GM12878 (cell line): ENCODE measurements at regions not wholly inside any gene's neighbourhood (a gene's known extent, or its start where the extent isn't known, plus 50 kb on each side); places are given as distances from the start of the nearest gene placed in this dataset.

Source experiments
- ASH2L ChIP-seq: fragments of 300-600, 200-600 bp; sonication (generic); IDR thresholded peaks from 2 replicates; pipeline ENCODE4 v1.6.1; 2017; ENCODE audit warnings: low read depth, mild to moderate bottlenecking, borderline replicate concordance
- ATF7 ChIP-seq: fragments of 450-650 bp; IDR thresholded peaks from 2 replicates; pipeline ENCODE4 v1.6.1; 2016; ENCODE audit warnings: low read depth, mild to moderate bottlenecking
- BRCA1 ChIP-seq: IDR thresholded peaks from 2 replicates; pipeline ENCODE4 v1.6.1; 2011; ENCODE audit warnings: low read depth, low read length, improper control_type of control experiment
- CHD4 ChIP-seq: fragments of 200-600 bp; sonication (generic); IDR thresholded peaks from 2 replicates; pipeline ENCODE4 v1.6.1; 2016; ENCODE audit warnings: mild to moderate bottlenecking
- CUX1 ChIP-seq: IDR thresholded peaks from 2 replicates; pipeline ENCODE4 v1.6.1; 2012; ENCODE audit warnings: improper control_type of control experiment, low read depth, low read length; ENCODE audit not compliant: insufficient replicate concordance
- EP300 ChIP-seq, 2 experiments: fragments of 150-350 bp in 1 of 2; IDR thresholded peaks; 2 replicates each; pipeline ENCODE4 v1.6.1; 2011 to 2012; ENCODE audit warnings: low read depth in 2 of 2, low read length in 2 of 2, borderline replicate concordance in 1 of 2, improper control_type of control experiment in 1 of 2, inconsistent platforms in 1 of 2; ENCODE audit not compliant: control insufficient read depth in 1 of 2
- FOS ChIP-seq: IDR thresholded peaks from 3 replicates; pipeline ENCODE4 v1.6.1; 2011; ENCODE audit warnings: borderline replicate concordance; ENCODE audit not compliant: insufficient read length; ENCODE audit errors: extremely low read depth
- GABPA ChIP-seq: IDR thresholded peaks from 2 replicates; pipeline ENCODE4 v1.6.1; 2014; ENCODE audit warnings: antibody characterized with exemption, low read depth, mild to moderate bottlenecking, inconsistent platforms
- HCFC1 ChIP-seq: fragments of 150-350 bp; IDR thresholded peaks from 2 replicates; pipeline ENCODE4 v1.6.1; 2014; ENCODE audit warnings: low read length
- HDGF ChIP-seq: fragments of 450-650 bp; IDR thresholded peaks from 2 replicates; pipeline ENCODE4 v1.6.1; 2016; ENCODE audit warnings: antibody characterized with exemption
- IKZF1 ChIP-seq: fragments of 450-650 bp; conservative IDR thresholded peaks from 2 replicates; pipeline ENCODE4 v1.6.1; 2017; ENCODE audit warnings: antibody characterized with exemption, mild to moderate bottlenecking
- MEF2A ChIP-seq: IDR thresholded peaks from 2 replicates; pipeline ENCODE4 v1.6.1; 2011; ENCODE audit warnings: low read depth, mild to moderate bottlenecking, low read length, moderate library complexity; ENCODE audit not compliant: insufficient read depth
- MXI1 ChIP-seq: fragments of 150-350 bp; IDR thresholded peaks from 2 replicates; pipeline ENCODE4 v1.6.1; 2011; ENCODE audit warnings: low read depth, mild to moderate bottlenecking, inconsistent platforms, low read length, improper control_type of control experiment
- NFYA ChIP-seq: IDR thresholded peaks from 2 replicates; pipeline ENCODE4 v1.6.1; 2011; ENCODE audit warnings: low read depth, mild to moderate bottlenecking, low read length, improper control_type of control experiment, borderline replicate concordance
- NR2C1 ChIP-seq: fragments of 450-650 bp; IDR thresholded peaks from 2 replicates; pipeline ENCODE4 v1.6.1; 2017; ENCODE audit warnings: antibody characterized with exemption, mild to moderate bottlenecking, moderate library complexity
- RBBP5 ChIP-seq: fragments of 200-600 bp; sonication (generic); conservative IDR thresholded peaks from 2 replicates; pipeline ENCODE4 v1.6.1; 2016
- RCOR1 ChIP-seq: conservative IDR thresholded peaks from 2 replicates; pipeline ENCODE4 v1.6.1; 2012; ENCODE audit warnings: low read depth, low read length, improper control_type of control experiment
- SIN3A ChIP-seq: IDR thresholded peaks from 2 replicates; pipeline ENCODE4 v1.6.1; 2012; ENCODE audit warnings: low read depth, low read length, improper control_type of control experiment
- SMAD1 ChIP-seq: fragments of 450-650 bp; IDR thresholded peaks from 2 replicates; pipeline ENCODE4 v1.6.1; 2018; ENCODE audit warnings: mild to moderate bottlenecking, low read depth; ENCODE audit not compliant: partially characterized antibody
- SMAD5 ChIP-seq: IDR thresholded peaks from 2 replicates; pipeline ENCODE4 v1.6.1; 2016; ENCODE audit warnings: antibody characterized with exemption, low read depth
- SMC3 ChIP-seq: IDR thresholded peaks from 2 replicates; pipeline ENCODE4 v1.6.1; 2011; ENCODE audit warnings: low read length, improper control_type of control experiment, borderline replicate concordance
- SP1 ChIP-seq: IDR thresholded peaks from one replicate; pipeline ENCODE4 v1.6.1; 2011; ENCODE audit warnings: low read depth, low read length
- STAT1 ChIP-seq: fragments of 450-650 bp; conservative IDR thresholded peaks from 2 replicates; pipeline ENCODE4 v1.6.1; 2014; ENCODE audit warnings: antibody characterized with exemption, mild to moderate bottlenecking
- STAT3 ChIP-seq: IDR thresholded peaks from 2 replicates; pipeline ENCODE4 v1.6.1; 2011; ENCODE audit warnings: low read depth, low read length, improper control_type of control experiment
- WRNIP1 ChIP-seq: IDR thresholded peaks from 2 replicates; pipeline ENCODE4 v1.6.1; 2011; ENCODE audit warnings: low read depth, low read length, improper control_type of control experiment, borderline replicate concordance
- YY1 ChIP-seq: IDR thresholded peaks from 2 replicates; pipeline ENCODE4 v1.6.1; 2011; ENCODE audit warnings: low read depth, mild to moderate bottlenecking, low read length
- ZBED1 ChIP-seq: IDR thresholded peaks from 2 replicates; pipeline ENCODE4 v1.6.1; 2016; ENCODE audit warnings: borderline replicate concordance
- ZBTB33 ChIP-seq: fragments of 450-650 bp; IDR thresholded peaks from 2 replicates; pipeline ENCODE4 v1.6.1; 2017; ENCODE audit warnings: mild to moderate bottlenecking
- ZNF274 ChIP-seq: IDR thresholded peaks from one replicate; pipeline ENCODE4 v1.8.0; 2011; ENCODE audit not compliant: insufficient read length, insufficient read depth
- ZNF622 ChIP-seq: fragments of 450-650 bp; IDR thresholded peaks from 2 replicates; pipeline ENCODE4 v1.6.1; 2017; ENCODE audit warnings: mild to moderate bottlenecking, inconsistent platforms

- TF ChIP-seq ZBTB33 = no peak
- no peak for TF ChIP-seq WRNIP1
- peak; percentile 61; the same call in 1 of the 2 replicates for TF ChIP-seq MEF2A
- TF ChIP-seq GABPA = peak; percentile 19; the same call in 1 of the 2 replicates
- no peak for TF ChIP-seq BRCA1
- TF ChIP-seq FOS = no peak
- no peak for TF ChIP-seq STAT3
- TF ChIP-seq MXI1 = no peak
- TF ChIP-seq YY1 = no peak
- TF ChIP-seq IKZF1 = peak; percentile 48
- TF ChIP-seq RBBP5 = no peak
- TF ChIP-seq SIN3A = no peak
- TF ChIP-seq ZNF622 = no peak
- TF ChIP-seq CUX1 = no peak
- TF ChIP-seq HCFC1 = no peak
- no peak for TF ChIP-seq ATF7
- no peak for TF ChIP-seq SP1
- 0 out of 2 replicates have a peak, but pooled peaks have one; percentile 55 for TF ChIP-seq ZBED1
- no peak for TF ChIP-seq SMAD1
- no peak for TF ChIP-seq RCOR1
- no peak for TF ChIP-seq STAT1
- no peak for TF ChIP-seq HDGF
- no peak for TF ChIP-seq CHD4
- no peak for TF ChIP-seq ZNF274
- no peak for TF ChIP-seq ASH2L
- no peak for TF ChIP-seq NFYA
- TF ChIP-seq NR2C1 = no peak
- no peak for TF ChIP-seq SMAD5
- TF ChIP-seq SMC3 = no peak
- TF ChIP-seq EP300 (IDR thresholded peaks at IDR 0.05; ENCODE audit: borderline replicate concordance in 1 of 2, control insufficient read depth in 1 of 2, low read depth in 2 of 2, low read length in 2 of 2) = no peak
Measured at GRCh38 chr1:212218911-212219310, 66.3 kb upstream of the PPP2R5A start (continued).
